Smooth muscle cell (in vitro differentiated cells): ENCODE measurements at regions not wholly inside any gene's neighbourhood (a gene's known extent, or its start where the extent isn't known, plus 50 kb on each side); places are given as distances from the start of the nearest gene placed in this dataset.

Experiments used
- DNase-seq: peaks from one replicate; lab custom pipeline; 2025; ENCODE audit not compliant: unreplicated experiment; lab: John Stamatoyannopoulos, UW
- H2AFZ ChIP-seq: fragments of 200-600 bp; sonication (generic); 2 replicates; pipeline ENCODE4 v1.6.0; 2016; ENCODE audit warnings: antibody characterized with exemption, low read depth, mild to moderate bottlenecking
- H3F3A ChIP-seq: fragments of 200-600 bp; sonication (generic); 2 replicates; pipeline ENCODE4 v1.6.0; 2017; ENCODE audit warnings: antibody characterized with exemption, low read depth
- H3K27ac ChIP-seq: fragments of 200-600 bp; sonication (generic); 2 replicates; pipeline ENCODE4 v1.5.1; 2016; ENCODE audit warnings: low read depth, mild to moderate bottlenecking
- H3K27me3 ChIP-seq: fragments of 200-600 bp; sonication (generic); 2 replicates; pipeline ENCODE4 v1.6.1; 2016; ENCODE audit warnings: low read depth, mild to moderate bottlenecking
- H3K36me3 ChIP-seq: fragments of 200-600 bp; sonication (generic); 2 replicates; pipeline ENCODE4 v1.5.1; 2016; ENCODE audit warnings: low read depth
- H3K4me1 ChIP-seq: fragments of 200-600 bp; sonication (generic); 2 replicates; pipeline ENCODE4 v1.5.1; 2016; ENCODE audit warnings: low read depth
- H3K4me2 ChIP-seq: fragments of 200-600 bp; sonication (generic); 2 replicates; pipeline ENCODE4 v1.6.0; 2016; ENCODE audit warnings: mild to moderate bottlenecking
- H3K4me3 ChIP-seq: fragments of 200-600 bp; sonication (generic); 2 replicates; pipeline ENCODE4 v1.5.1; 2016; ENCODE audit warnings: mild to moderate bottlenecking
- H3K79me2 ChIP-seq: fragments of 200-600 bp; sonication (generic); 2 replicates; pipeline ENCODE4 v1.6.0; 2016; ENCODE audit warnings: low read depth, mild to moderate bottlenecking
- H3K9ac ChIP-seq: fragments of 200-600 bp; sonication (generic); 2 replicates; pipeline ENCODE4 v1.6.0; 2016; ENCODE audit warnings: low read depth
- H3K9me3 ChIP-seq: fragments of 200-600 bp; sonication (generic); replicated peaks from 2 replicates; pipeline ENCODE4 v1.5.1; 2016; ENCODE audit warnings: low read depth
- H4K20me1 ChIP-seq: fragments of 200-600 bp; sonication (generic); 2 replicates; pipeline ENCODE4 v1.6.0; 2016; ENCODE audit warnings: low read depth
- WGBS: methylation state at CpG from one replicate; pipeline ENCODE4 v1.1.7; 2016; ENCODE audit warnings: low lambda C conversion rate; 5-methylcytosine and 5-hydroxymethylcytosine counted together
- TF ChIP-seq, protein P1 (sequence below): fragments of 200-600 bp; sonication (generic); IDR thresholded peaks from 2 replicates; pipeline ENCODE4 v1.5.1; 2017; ENCODE audit warnings: borderline replicate concordance, mild to moderate bottlenecking, antibody characterized with exemption; ENCODE audit not compliant: insufficient read depth, poor library complexity, severe bottlenecking

DNA sequence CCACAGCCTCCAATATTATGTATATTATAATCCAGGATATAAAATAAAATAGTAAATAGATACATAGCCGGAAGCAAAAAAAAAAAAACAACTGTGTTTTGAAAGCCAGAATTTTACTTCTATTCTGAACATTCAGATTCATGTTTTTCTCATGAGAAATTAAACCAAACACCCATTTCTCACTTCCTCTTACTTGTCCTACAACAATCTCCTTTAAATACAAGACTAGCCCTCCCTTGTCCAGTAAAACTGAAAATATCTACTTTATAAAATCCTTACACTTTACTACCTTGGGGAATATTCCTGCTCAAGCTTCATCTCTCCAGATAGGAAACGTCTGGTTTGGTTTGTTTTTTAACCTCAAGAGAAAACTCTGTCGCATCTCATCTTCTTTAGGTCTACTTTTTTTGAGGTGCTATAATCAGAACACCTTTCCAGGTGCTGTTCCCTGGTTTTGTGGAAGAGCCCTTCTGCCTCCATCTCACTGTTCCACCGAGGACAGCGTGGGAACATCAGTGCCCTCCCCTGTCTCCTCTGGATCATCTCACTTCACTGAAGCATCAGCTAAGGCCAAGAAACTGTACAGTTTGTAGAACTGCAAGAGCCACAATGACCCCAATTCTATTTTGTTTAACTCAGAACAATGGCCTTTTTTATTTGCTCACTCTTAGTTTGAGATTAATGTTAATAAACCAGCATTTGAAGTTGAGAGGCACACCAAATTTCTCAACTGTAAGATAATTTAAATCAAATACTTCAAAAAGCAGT lies 82.0 kb upstream of the ARHGAP32 start:
- WGBS, result 91% methylated on average over 5 of the region's 5 CpGs
- Histone ChIP-seq H3K4me2 (no peak overlapping the region), H3K27ac (no peak overlapping the region), H3F3A (no peaks in the 10 kb centered on the region), H3K36me3 (no peaks in the 10 kb centered on the region), H4K20me1 (peaks cover 95% of the 10 kb centered on the region), H3K4me1 (peaks cover 9% of the 10 kb centered on the region), H2AFZ (no peak overlapping the region), H3K27me3 (no peaks in the 10 kb centered on the region), H3K79me2 (peaks cover 94% of the 10 kb centered on the region), H3K4me3 (no peak overlapping the region), H3K9me3 (no peaks in the 10 kb centered on the region), H3K9ac (no peak overlapping the region)
- no peak for DNase-seq
- TF ChIP-seq, protein P1, sequence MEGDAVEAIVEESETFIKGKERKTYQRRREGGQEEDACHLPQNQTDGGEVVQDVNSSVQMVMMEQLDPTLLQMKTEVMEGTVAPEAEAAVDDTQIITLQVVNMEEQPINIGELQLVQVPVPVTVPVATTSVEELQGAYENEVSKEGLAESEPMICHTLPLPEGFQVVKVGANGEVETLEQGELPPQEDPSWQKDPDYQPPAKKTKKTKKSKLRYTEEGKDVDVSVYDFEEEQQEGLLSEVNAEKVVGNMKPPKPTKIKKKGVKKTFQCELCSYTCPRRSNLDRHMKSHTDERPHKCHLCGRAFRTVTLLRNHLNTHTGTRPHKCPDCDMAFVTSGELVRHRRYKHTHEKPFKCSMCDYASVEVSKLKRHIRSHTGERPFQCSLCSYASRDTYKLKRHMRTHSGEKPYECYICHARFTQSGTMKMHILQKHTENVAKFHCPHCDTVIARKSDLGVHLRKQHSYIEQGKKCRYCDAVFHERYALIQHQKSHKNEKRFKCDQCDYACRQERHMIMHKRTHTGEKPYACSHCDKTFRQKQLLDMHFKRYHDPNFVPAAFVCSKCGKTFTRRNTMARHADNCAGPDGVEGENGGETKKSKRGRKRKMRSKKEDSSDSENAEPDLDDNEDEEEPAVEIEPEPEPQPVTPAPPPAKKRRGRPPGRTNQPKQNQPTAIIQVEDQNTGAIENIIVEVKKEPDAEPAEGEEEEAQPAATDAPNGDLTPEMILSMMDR, result no peak

DNA sequence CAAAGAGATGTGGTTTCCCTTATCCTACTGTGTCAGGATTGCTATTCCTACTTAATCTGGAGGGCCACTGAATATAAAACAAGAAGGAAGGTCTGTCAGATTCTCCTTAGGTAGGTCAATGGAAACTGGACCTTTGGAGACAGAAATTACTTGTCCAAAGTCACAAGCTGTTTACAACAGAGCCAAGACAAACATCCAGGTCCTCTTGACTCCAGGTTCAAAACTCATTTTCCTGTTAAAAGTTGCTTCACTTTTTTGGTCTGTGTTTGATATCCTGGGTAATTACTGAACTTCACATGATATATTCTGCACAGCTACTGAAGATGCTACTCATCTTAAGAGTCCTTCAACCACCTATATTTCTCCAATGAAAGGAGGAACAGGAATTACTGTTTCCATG lies 81.2 kb upstream of the ARHGAP32 start:
- TF ChIP-seq, protein P1, result no peak
- Histone ChIP-seq H3K4me1 (peaks cover 9% of the 10 kb centered on the region), H3K27ac (no peak overlapping the region)

DNA sequence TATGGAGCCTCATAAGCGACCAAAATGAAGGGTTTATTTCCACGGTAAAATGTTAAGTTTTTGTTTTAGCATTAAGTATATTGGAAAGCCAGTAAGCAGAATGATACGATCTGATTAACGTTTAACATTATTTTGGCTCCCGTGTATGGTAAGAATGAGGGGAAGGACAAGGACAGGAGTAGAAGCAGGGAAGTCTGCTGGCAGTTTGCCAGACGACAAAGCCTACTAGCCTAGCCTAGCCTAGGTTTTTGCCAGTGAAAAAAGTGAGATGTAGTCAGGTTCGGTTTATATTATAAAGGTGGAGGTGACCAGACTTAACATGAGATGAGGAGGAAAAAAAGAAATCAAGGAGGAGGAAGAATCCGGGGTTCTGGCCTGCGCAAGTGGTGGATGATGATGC lies 78.9 kb upstream of the ARHGAP32 start:
- H3K4me2 ChIP-seq, result no peak overlapping the region
- WGBS, result 82% methylated on average over 9 of the region's 9 CpGs
- H3K27me3 ChIP-seq, result no peaks in the 10 kb centered on the region
- no peak overlapping the region for H3K27ac ChIP-seq
- DNase-seq, result no peak
- H4K20me1 ChIP-seq, result peaks cover 95% of the 10 kb centered on the region
- H3K4me3 ChIP-seq, result no peak overlapping the region
- H3K4me1 ChIP-seq, result peaks cover 7% of the 10 kb centered on the region
- H2AFZ ChIP-seq, result no peak overlapping the region
- H3K36me3 ChIP-seq, result no peaks in the 10 kb centered on the region
- H3K9ac ChIP-seq, result no peak overlapping the region
- no peaks in the 10 kb centered on the region for H3K9me3 ChIP-seq
- TF ChIP-seq, protein P1, result no peak
- H3F3A ChIP-seq, result no peaks in the 10 kb centered on the region
- peaks cover 98% of the 10 kb centered on the region for H3K79me2 ChIP-seq

More for the DNA sequence above, 81.2 kb upstream of the ARHGAP32 start:
- Histone ChIP-seq H4K20me1 (peaks cover 98% of the 10 kb centered on the region), H3K4me3 (no peak overlapping the region), H3K4me2 (no peak overlapping the region), H3F3A (no peaks in the 10 kb centered on the region), H3K9me3 (no peaks in the 10 kb centered on the region), H2AFZ (no peak overlapping the region), H3K9ac (no peak overlapping the region), H3K27me3 (no peaks in the 10 kb centered on the region), H3K79me2 (peaks cover 99% of the 10 kb centered on the region), H3K36me3 (no peaks in the 10 kb centered on the region)
- no peak for DNase-seq

DNA sequence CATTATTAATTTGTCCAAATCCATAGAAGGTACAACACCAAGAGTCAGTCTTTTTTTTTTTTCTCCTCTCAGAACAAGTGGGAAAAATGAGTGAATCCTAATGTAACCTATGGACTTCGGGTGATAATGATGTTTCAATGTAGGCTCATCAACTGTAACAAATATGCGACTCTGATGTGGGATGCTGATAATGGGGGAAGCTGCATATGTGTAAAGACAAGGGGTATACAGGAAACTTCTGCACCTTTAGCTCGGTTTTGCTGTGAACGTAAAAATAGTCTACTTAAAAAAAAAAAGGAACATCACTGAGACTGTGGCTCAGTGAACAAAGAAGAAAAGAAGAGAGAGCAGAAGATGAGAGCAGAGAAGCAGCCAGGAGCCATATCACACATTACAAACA lies 78.3 kb upstream of the ARHGAP32 start:
- H3K36me3 ChIP-seq, result no peaks in the 10 kb centered on the region
- H3K27ac ChIP-seq, result no peak overlapping the region
- TF ChIP-seq, protein P1, result no peak
- no peaks in the 10 kb centered on the region for H3K9me3 ChIP-seq
- 97% methylated on average over 4 of the region's 4 CpGs for WGBS
- H3K27me3 ChIP-seq, result no peaks in the 10 kb centered on the region
- no peak overlapping the region for H3K4me3 ChIP-seq
- H3K9ac ChIP-seq, result no peak overlapping the region
- peaks cover 95% of the 10 kb centered on the region for H4K20me1 ChIP-seq
- H3K4me2 ChIP-seq, result no peak overlapping the region
- no peak for DNase-seq
- no peak overlapping the region for H2AFZ ChIP-seq
- peaks cover 97% of the 10 kb centered on the region for H3K79me2 ChIP-seq
- H3K4me1 ChIP-seq, result peaks cover 7% of the 10 kb centered on the region
- H3F3A ChIP-seq, result no peaks in the 10 kb centered on the region
